OCI-LY1 (cell line): ENCODE measurements at regions not wholly inside any gene's neighbourhood (a gene's known extent, or its start where the extent isn't known, plus 50 kb on each side); places are given as distances from the start of the nearest gene placed in this dataset.

ENCODE experiments used
- H2AFZ ChIP-seq: fragments of 200-600 bp; sonication (generic), shearing (Covaris generic); 2 replicates; pipeline ENCODE4 v1.6.0; 2014; ENCODE audit warnings: antibody characterized with exemption, mild to moderate bottlenecking, low read length
- H3F3A ChIP-seq: fragments of 200-600 bp; sonication (generic), shearing (Covaris generic); 2 replicates; pipeline ENCODE4 v1.6.0; 2014; ENCODE audit warnings: mild to moderate bottlenecking, antibody characterized with exemption, low read length, moderate library complexity; ENCODE audit not compliant: insufficient read depth
- H3K27ac ChIP-seq: fragments of 200-600 bp; sonication (generic); 2 replicates; pipeline ENCODE4 v1.5.1; 2014; ENCODE audit warnings: low read length, mixed run types, mild to moderate bottlenecking, low read depth; ENCODE audit not compliant: poor library complexity, severe bottlenecking
- H3K27me3 ChIP-seq: fragments of 200-600 bp; sonication (generic); 2 replicates; pipeline ENCODE4 v1.6.0; 2014; ENCODE audit warnings: antibody characterized with exemption, mild to moderate bottlenecking, low read length, moderate library complexity; ENCODE audit not compliant: insufficient read depth
- H3K36me3 ChIP-seq: fragments of 200-600 bp; sonication (generic); 2 replicates; pipeline ENCODE4 v1.6.1; 2014; ENCODE audit warnings: mild to moderate bottlenecking, antibody characterized with exemption, low read length, moderate library complexity, mixed read lengths; ENCODE audit not compliant: insufficient read depth
- H3K4me1 ChIP-seq: fragments of 200-600 bp; sonication (generic); 2 replicates; pipeline ENCODE4 v1.5.1; 2014; ENCODE audit warnings: mild to moderate bottlenecking, low read length, moderate library complexity; ENCODE audit not compliant: insufficient read depth, severe bottlenecking
- H3K4me2 ChIP-seq: fragments of 200-600 bp; sonication (generic), shearing (Covaris generic); 2 replicates; pipeline ENCODE4 v1.6.1; 2014; ENCODE audit warnings: low read length
- H3K4me3 ChIP-seq: fragments of 200-600 bp; sonication (generic); 2 replicates; pipeline ENCODE4 v1.5.1; 2014; ENCODE audit warnings: low read length, low read depth, mild to moderate bottlenecking, mixed read lengths; ENCODE audit not compliant: poor library complexity, severe bottlenecking
- H3K79me2 ChIP-seq: fragments of 200-600 bp; shearing (Covaris generic); 2 replicates; pipeline ENCODE4 v1.6.1; 2016; ENCODE audit warnings: mixed run types, low read length, mixed read lengths; ENCODE audit not compliant: insufficient read depth
- H3K9ac ChIP-seq: fragments of 200-600 bp; sonication (generic), shearing (Covaris generic); 2 replicates; pipeline ENCODE4 v1.6.1; 2014; ENCODE audit warnings: mild to moderate bottlenecking, low read length, mixed read lengths
- H3K9me2 ChIP-seq: fragments of 200-600 bp; sonication (generic), shearing (Covaris generic); 2 replicates; pipeline ENCODE4 v1.6.1; 2014; ENCODE audit warnings: low read depth, mild to moderate bottlenecking, low read length, mixed read lengths
- H3K9me3 ChIP-seq: fragments of 200-600 bp; shearing (Covaris generic); 2 replicates; pipeline ENCODE4 v1.6.1; 2014; ENCODE audit warnings: low read length, mixed read lengths
- H4K20me1 ChIP-seq: fragments of 200-600 bp; sonication (generic), shearing (Covaris generic); 2 replicates; pipeline ENCODE4 v1.6.0; 2016; ENCODE audit warnings: mild to moderate bottlenecking, low read length; ENCODE audit not compliant: insufficient read depth
- CTCF ChIP-seq: fragments of 200-600 bp; sonication (generic), shearing (Covaris generic); IDR thresholded peaks from 2 replicates; pipeline ENCODE4 v1.5.1; 2017; ENCODE audit warnings: mild to moderate bottlenecking, antibody characterized with exemption, low read length, moderate library complexity, mixed read lengths
- EZH2 ChIP-seq: fragments of 200-600 bp; sonication (generic), shearing (Covaris generic); IDR thresholded peaks from 2 replicates; pipeline ENCODE4 v1.8.0; 2017; ENCODE audit warnings: borderline replicate concordance, mixed run types, mild to moderate bottlenecking, antibody characterized with exemption, low read length, moderate library complexity, mixed read lengths

GRCh38 chr16:64278196-64278595, 843.7 kb downstream of the CDH11 start:
- no peak overlapping the region for H3K27ac ChIP-seq
- no peak overlapping the region for H3K4me2 ChIP-seq
- no peaks in the 10 kb centered on the region for H3K27me3 ChIP-seq
- no peaks in the 10 kb centered on the region for H3K9me2 ChIP-seq
- H2AFZ ChIP-seq, result no peak overlapping the region
- 0 out of 2 replicates have a peak, but pooled peaks cover 3% of the 10 kb centered on the region for H3K9me3 ChIP-seq
- no peak overlapping the region for H3K9ac ChIP-seq
- no peak overlapping the region for H3K4me3 ChIP-seq
- H3K36me3 ChIP-seq, result no peaks in the 10 kb centered on the region
- peaks cover 10% of the 10 kb centered on the region for H3K4me1 ChIP-seq
- no peak for TF ChIP-seq EZH2
- H3F3A ChIP-seq, result no peaks in the 10 kb centered on the region
- no peaks in the 10 kb centered on the region for H3K79me2 ChIP-seq
- H4K20me1 ChIP-seq, result no peaks in the 10 kb centered on the region

- TF ChIP-seq EZH2 (no peak), CTCF (no peak)
- H3K4me1 ChIP-seq, result peaks cover 10% of the 10 kb centered on the region
Measured at GRCh38 chr16:64276646-64277045, 845.2 kb downstream of the CDH11 start.

GRCh38 chr16:64272028-64272427, 849.8 kb downstream of the CDH11 start:
- Histone ChIP-seq H3K36me3 (no peaks in the 10 kb centered on the region; the same call in 1 of the 2 replicates), H3K79me2 (no peaks in the 10 kb centered on the region), H3K9me2 (no peaks in the 10 kb centered on the region), H3K4me2 (no peak overlapping the region), H4K20me1 (no peaks in the 10 kb centered on the region), H3K27ac (no peak overlapping the region), H3K4me1 (peaks cover 10% of the 10 kb centered on the region), H3K9ac (no peak overlapping the region), H3K27me3 (no peaks in the 10 kb centered on the region), H3K9me3 (peaks cover 16% of the 10 kb centered on the region; the same call in 1 of the 2 replicates), H2AFZ (no peak overlapping the region), H3K4me3 (no peak overlapping the region), H3F3A (no peaks in the 10 kb centered on the region)
- TF ChIP-seq EZH2, result no peak
- no peak for TF ChIP-seq CTCF

More at GRCh38 chr16:64276646-64277045, 845.2 kb downstream of the CDH11 start:
- no peak overlapping the region for H3K4me3 ChIP-seq
- no peaks in the 10 kb centered on the region for H3F3A ChIP-seq
- no peaks in the 10 kb centered on the region for H3K27me3 ChIP-seq
- no peaks in the 10 kb centered on the region for H4K20me1 ChIP-seq
- no peaks in the 10 kb centered on the region for H3K9me2 ChIP-seq
- no peaks in the 10 kb centered on the region for H3K36me3 ChIP-seq
- 0 out of 2 replicates have a peak, but pooled peaks cover 6% of the 10 kb centered on the region for H3K9me3 ChIP-seq
- H3K9ac ChIP-seq, result no peak overlapping the region
- no peaks in the 10 kb centered on the region for H3K79me2 ChIP-seq
- H3K4me2 ChIP-seq, result no peak overlapping the region
- no peak overlapping the region; the same call in 1 of the 2 replicates for H2AFZ ChIP-seq
- H3K27ac ChIP-seq, result peak overlapping the region; percentile 16

- Histone ChIP-seq H3F3A (no peaks in the 10 kb centered on the region), H3K4me3 (no peak overlapping the region), H3K4me2 (no peak overlapping the region), H3K79me2 (no peaks in the 10 kb centered on the region), H4K20me1 (no peaks in the 10 kb centered on the region), H3K4me1 (no peaks in the 10 kb centered on the region), H2AFZ (no peak overlapping the region), H3K36me3 (no peaks in the 10 kb centered on the region; the same call in 1 of the 2 replicates), H3K9me2 (no peaks in the 10 kb centered on the region), H3K9me3 (peaks cover 16% of the 10 kb centered on the region; the same call in 1 of the 2 replicates), H3K27me3 (no peaks in the 10 kb centered on the region), H3K9ac (no peak overlapping the region), H3K27ac (no peak overlapping the region)
- TF ChIP-seq EZH2 (no peak), CTCF (no peak)
Measured at GRCh38 chr16:64269756-64270155, 852.1 kb downstream of the CDH11 start.
